Ovary (tissue), 7 donors: ENCODE measurements at regions not wholly inside any gene's neighbourhood (a gene's known extent, or its start where the extent isn't known, plus 50 kb on each side); places are given as distances from the start of the nearest gene placed in this dataset.

ENCODE experiments used
- DNase-seq, 5 donors: peaks; one replicate each; pipeline ENCODE4 v3.0.0-alpha.2; 2019 to 2020
- H3K27ac ChIP-seq, 2 donors: fragments of 200-600 bp; one replicate each; pipeline versions ENCODE4 v1.5.1 to v1.8.0; 2019 to 2022
- H3K27me3 ChIP-seq: fragments of 200-600 bp; one replicate; pipeline ENCODE4 v1.8.0; 2022
- H3K36me3 ChIP-seq: fragments of 200-600 bp; sonication (generic); one replicate; pipeline ENCODE4 v1.5.1; 2019
- H3K4me1 ChIP-seq: one replicate; pipeline ENCODE4 v1.8.1; 2013; ENCODE audit warnings: mild to moderate bottlenecking, moderate library complexity; ENCODE audit not compliant: insufficient read depth
- H3K4me3 ChIP-seq: fragments of 200-600 bp; sonication (generic); one replicate; pipeline ENCODE4 v1.5.1; 2017
- H3K9me3 ChIP-seq, 2 donors: fragments of 200-600 bp in 1 of 2; sonication (generic) in 1 of 2; one replicate each; pipeline versions ENCODE4 v1.5.1 to v1.8.1; 2013 to 2019; ENCODE audit warnings: mild to moderate bottlenecking in 1 of 2, moderate library complexity in 1 of 2
- CTCF ChIP-seq, 3 donors: fragments of 450-650 bp in 2 of 3; fragments of 200-600 bp in 1 of 3; IDR thresholded peaks; one replicate each; pipeline versions ENCODE4 v1.5.1 to v1.8.0; 2016 to 2022; ENCODE audit warnings: antibody characterized with exemption in 3 of 3, mild to moderate bottlenecking in 1 of 3
- EP300 ChIP-seq: sonication (generic); formaldehyde crosslinking; IDR thresholded peaks from one replicate; pipeline ENCODE4 v1.6.1; 2017; ENCODE audit warnings: antibody characterized with exemption
- POLR2A ChIP-seq: fragments of 450-650 bp; IDR thresholded peaks from one replicate; pipeline ENCODE4 v1.6.1; 2017; ENCODE audit warnings: antibody characterized with exemption, mild to moderate bottlenecking, moderate library complexity
- WGBS, 3 donors: extraction: QIAGEN DNeasy Blood & Tissue Kit in 1 of 3; methylation state at CpG; one replicate each; pipeline versions ENCODE4 v1.1.5 to v1.1.7; 2013 to 2017; 5-methylcytosine and 5-hydroxymethylcytosine counted together
- intact Hi-C, 4 donors: fragments of 100-400 bp; cut with DNase I; formaldehyde crosslinking; loops; one replicate each; pipeline versions ENCODE4 v1.11.0 to v1.15.1; 2022 to 2023
- donor health status: DM: no; HTN: no; CAD: no; lungs with moderate emphysema.
- donor health status: DM: no; HTN: no; CAD: no.
- donor health status: Bipolar disorder and iron deficiency.
- donor health status: DM: no; HTN: no; CAD: no.
- donor health status: DM: yes; HTN: yes; CAD: no.

GRCh38 chr4:54390670-54391069 is 161.6 kb downstream of the PDGFRA start:
- WGBS, 3 donors: 55 to 63% (median 56%) methylated on average over 3 of the region's 3 CpGs
- no peaks in the 10 kb centered on the region for H3K9me3 ChIP-seq
- no peaks in the 10 kb centered on the region for H3K27me3 ChIP-seq
- no peaks in the 10 kb centered on the region for H3K4me1 ChIP-seq
- no peaks in the 10 kb centered on the region for H3K36me3 ChIP-seq
- no peak for TF ChIP-seq CTCF (IDR thresholded peaks at IDR 0.05)
- TF ChIP-seq EP300: no peak
- no peak for TF ChIP-seq POLR2A
- no peak overlapping the region for H3K27ac ChIP-seq
- intact Hi-C loops: no loop called here
- DNase-seq: no peak
- H3K4me3 ChIP-seq: no peak overlapping the region

GRCh38 chr4:54391104-54391503 is 162.0 kb downstream of the PDGFRA start:
- intact Hi-C loops: no loop called here
- no peak for TF ChIP-seq POLR2A
- no peak for TF ChIP-seq EP300
- no peak for TF ChIP-seq CTCF (IDR thresholded peaks at IDR 0.05)
- Histone ChIP-seq H3K27me3 (no peaks in the 10 kb centered on the region), H3K9me3 (no peaks in the 10 kb centered on the region), H3K36me3 (no peaks in the 10 kb centered on the region), H3K4me1 (no peaks in the 10 kb centered on the region), H3K4me3 (no peak overlapping the region), H3K27ac (no peak overlapping the region)
- no peak for DNase-seq
- WGBS, 3 donors: 13 to 22% (median 18%) methylated on average over 3 of the region's 3 CpGs

- no peak overlapping the region for H3K4me3 ChIP-seq
- no peaks in the 10 kb centered on the region for H3K4me1 ChIP-seq
- WGBS, 3 donors: 74 to 83% (median 82%) methylated on average over 1 of the region's 1 CpG
- intact Hi-C loops: no loop called here
- H3K36me3 ChIP-seq: no peaks in the 10 kb centered on the region
- no peaks in the 10 kb centered on the region for H3K9me3 ChIP-seq
- TF ChIP-seq CTCF (IDR thresholded peaks at IDR 0.05) (no peak), EP300 (no peak), POLR2A (no peak)
- no peak overlapping the region for H3K27ac ChIP-seq
- no peaks in the 10 kb centered on the region for H3K27me3 ChIP-seq
- no peak for DNase-seq
Observed at GRCh38 chr4:54392479-54392878, 163.4 kb downstream of the PDGFRA start.

- Histone ChIP-seq H3K27me3 (no peaks in the 10 kb centered on the region), H3K4me3 (no peak overlapping the region), H3K27ac (no peak overlapping the region), H3K9me3 (no peaks in the 10 kb centered on the region), H3K36me3 (no peaks in the 10 kb centered on the region), H3K4me1 (no peaks in the 10 kb centered on the region)
- WGBS, 3 donors: 91 to 94% (median 92%) methylated on average over 4 of the region's 4 CpGs
- no peak for DNase-seq
- intact Hi-C loops: no loop called here
- TF ChIP-seq EP300 (no peak), POLR2A (no peak), CTCF (IDR thresholded peaks at IDR 0.05) (no peak)
Observed at GRCh38 chr4:54393243-54393642, 164.2 kb downstream of the PDGFRA start.
